Fibroblast of skin of scalp (primary cell): ENCODE measurements at regions not wholly inside any gene's neighbourhood (a gene's known extent, or its start where the extent isn't known, plus 50 kb on each side); places are given as distances from the start of the nearest gene placed in this dataset.
"Not testable (repeated sequence)": the region's sequence is repeated elsewhere in the genome, so short reads cannot be mapped to it uniquely, and the experiment has no call there.

Experiments
- DNase-seq: peaks from one replicate; pipeline ENCODE4 v3.0.0-alpha.2; 2013

GRCh38 chr2:208686665-208687064 is 280.1 kb downstream of the PTH2R start:
- no peak for DNase-seq

GRCh38 chr2:208687720-208688119 is 281.1 kb downstream of the PTH2R start:
- not testable (repeated sequence) for DNase-seq

- no peak for DNase-seq
These were observed 291.5 kb downstream of the PTH2R start for GRCh38 chr2:208698114-208698513.

- no peak for DNase-seq
These were observed 301.9 kb downstream of the PTH2R start for GRCh38 chr2:208708486-208708885.

- no peak for DNase-seq
These were observed 305.0 kb downstream of the PTH2R start for GRCh38 chr2:208711598-208711997.

GRCh38 chr2:208713066-208713745 is 306.6 kb downstream of the PTH2R start:
- no peak for DNase-seq

- DNase-seq, result no peak
These were observed 312.2 kb downstream of the PTH2R start for GRCh38 chr2:208718828-208719227.

GRCh38 chr2:208722731-208723130 is 316.1 kb downstream of the PTH2R start:
- no peak for DNase-seq

- DNase-seq, result no peak
These were observed 318.7 kb downstream of the PTH2R start for GRCh38 chr2:208725280-208725679.

- no peak for DNase-seq
These were observed 319.6 kb downstream of the PTH2R start for GRCh38 chr2:208726242-208726641.

GRCh38 chr2:208751663-208752415 is 345.2 kb downstream of the PTH2R start:
- DNase-seq, result not testable (repeated sequence)

GRCh38 chr2:208757364-208757763 is 350.8 kb downstream of the PTH2R start:
- no peak for DNase-seq

- not testable (repeated sequence) for DNase-seq
These were observed 366.5 kb downstream of the PTH2R start for GRCh38 chr2:208773074-208773473.

GRCh38 chr2:208781166-208781565 is 374.6 kb downstream of the PTH2R start:
- no peak for DNase-seq

- DNase-seq, result no peak
These were observed 375.5 kb downstream of the PTH2R start for GRCh38 chr2:208782097-208782496.

GRCh38 chr2:208783184-208783583 is 376.6 kb downstream of the PTH2R start:
- no peak for DNase-seq

- not testable (repeated sequence) for DNase-seq
These were observed 378.2 kb downstream of the PTH2R start for GRCh38 chr2:208784774-208785173.

GRCh38 chr2:208791257-208791656 is 384.7 kb downstream of the PTH2R start:
- DNase-seq, result no peak

- no peak for DNase-seq
These were observed 386.2 kb downstream of the PTH2R start for GRCh38 chr2:208792766-208793165.

GRCh38 chr2:208793434-208793833 is 386.8 kb downstream of the PTH2R start:
- no peak for DNase-seq

GRCh38 chr2:208794288-208794975 is 387.8 kb downstream of the PTH2R start:
- DNase-seq, result no peak

- DNase-seq, result no peak
These were observed 392.1 kb downstream of the PTH2R start for GRCh38 chr2:208798698-208799097.

GRCh38 chr2:208799397-208799796 is 392.8 kb downstream of the PTH2R start:
- no peak for DNase-seq

- DNase-seq, result not testable (repeated sequence)
These were observed 394.3 kb downstream of the PTH2R start for GRCh38 chr2:208800887-208801286.
